ENCODE measurements at regions not wholly inside any gene's neighbourhood (a gene's known extent, or its start where the extent isn't known, plus 50 kb on each side); places are given as distances from the start of the nearest gene placed in this dataset.

GRCh38 chr18:55650363-55650870, 62.4 kb upstream of the TCF4 start:
- DNase-seq (ENCODE audit: low spot score) = no peak

GRCh38 chr18:55647331-55647730, 59.3 kb upstream of the TCF4 start:
- no peak for DNase-seq (ENCODE audit: low spot score)

- no peak for DNase-seq (ENCODE audit: low spot score)
Observed at GRCh38 chr18:55642191-55642590, 54.2 kb upstream of the TCF4 start.

DNA sequence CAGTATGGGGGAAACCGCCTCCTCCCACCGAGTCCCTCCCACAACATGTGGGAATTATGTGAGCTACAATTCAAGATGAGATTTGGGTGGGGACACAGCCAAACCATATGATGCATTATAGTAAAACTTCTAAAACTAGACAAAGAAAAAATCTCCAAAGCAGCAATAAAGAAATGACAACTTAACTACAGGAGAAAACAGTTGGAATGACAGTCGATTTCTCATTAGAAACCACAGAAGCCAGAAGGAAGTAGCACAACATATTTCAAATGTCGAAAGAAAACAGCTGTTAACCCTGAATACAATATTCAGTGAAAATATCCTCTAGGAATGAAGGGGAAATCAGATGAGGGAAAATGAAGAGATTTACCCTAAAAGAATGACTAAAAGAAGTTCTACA, 53.5 kb upstream of the TCF4 start:
- DNase-seq (ENCODE audit: low spot score) = no peak
